ENCODE measurements at regions not wholly inside any gene's neighbourhood (a gene's known extent, or its start where the extent isn't known, plus 50 kb on each side); places are given as distances from the start of the nearest gene placed in this dataset.

- H3K4me1 ChIP-seq (ENCODE audit: control insufficient read depth in 3 of 3, insufficient read depth in 3 of 3, low read length in 3 of 3), result no peaks in the 10 kb centered on the region
- no peak overlapping the region for H3K9ac ChIP-seq (ENCODE audit: low read depth in 1 of 3, low read length in 3 of 3)
- H3K27me3 ChIP-seq (ENCODE audit: control insufficient read depth in 3 of 3, insufficient read depth in 3 of 3, low read length in 3 of 3), result peaks cover 0 to 2% (median 0%) of the 10 kb centered on the region in 3 donors
- H3K36me3 ChIP-seq (ENCODE audit: control insufficient read depth in 3 of 3, insufficient read depth in 3 of 3, low read length in 3 of 3), result no peaks in the 10 kb centered on the region
- H3K27ac ChIP-seq (ENCODE audit: low read depth, low read length), result no peak overlapping the region
- H3K4me3 ChIP-seq (ENCODE audit: low read length in 3 of 3), result no peak overlapping the region
- H3K9me3 ChIP-seq (ENCODE audit: control insufficient read depth in 3 of 3, low read length in 3 of 3), result no peaks in the 10 kb centered on the region
These were observed 182.4 kb upstream of the CCND2 start for GRCh38 chr12:4091016-4091743.

- no peaks in the 10 kb centered on the region for H3K9me3 ChIP-seq (ENCODE audit: control insufficient read depth in 3 of 3, low read length in 3 of 3)
- H3K4me3 ChIP-seq (ENCODE audit: low read length in 3 of 3), result no peak overlapping the region
- H3K9ac ChIP-seq (ENCODE audit: low read depth in 1 of 3, low read length in 3 of 3), result no peak overlapping the region
- H3K27ac ChIP-seq (ENCODE audit: low read depth, low read length), result no peak overlapping the region
- H3K36me3 ChIP-seq (ENCODE audit: control insufficient read depth in 3 of 3, insufficient read depth in 3 of 3, low read length in 3 of 3), result no peaks in the 10 kb centered on the region
- H3K4me1 ChIP-seq (ENCODE audit: control insufficient read depth in 3 of 3, insufficient read depth in 3 of 3, low read length in 3 of 3), result no peaks in the 10 kb centered on the region
- peaks cover 0 to 2% (median 0%) of the 10 kb centered on the region in 3 donors for H3K27me3 ChIP-seq (ENCODE audit: control insufficient read depth in 3 of 3, insufficient read depth in 3 of 3, low read length in 3 of 3)
These were observed 183.6 kb upstream of the CCND2 start for GRCh38 chr12:4089956-4090355.

- H3K4me1 ChIP-seq (ENCODE audit: control insufficient read depth in 3 of 3, insufficient read depth in 3 of 3, low read length in 3 of 3), result no peaks in the 10 kb centered on the region
- H3K4me3 ChIP-seq (ENCODE audit: low read length in 3 of 3), result no peak overlapping the region
- H3K36me3 ChIP-seq (ENCODE audit: control insufficient read depth in 3 of 3, insufficient read depth in 3 of 3, low read length in 3 of 3), result no peaks in the 10 kb centered on the region
- H3K27ac ChIP-seq (ENCODE audit: low read depth, low read length), result no peak overlapping the region
- no peaks in the 10 kb centered on the region for H3K9me3 ChIP-seq (ENCODE audit: control insufficient read depth in 3 of 3, low read length in 3 of 3)
- H3K27me3 ChIP-seq (ENCODE audit: control insufficient read depth in 3 of 3, insufficient read depth in 3 of 3, low read length in 3 of 3), result peaks cover 0 to 2% (median 0%) of the 10 kb centered on the region in 3 donors
- H3K9ac ChIP-seq (ENCODE audit: low read depth in 1 of 3, low read length in 3 of 3), result no peak overlapping the region
These were observed 184.4 kb upstream of the CCND2 start for GRCh38 chr12:4089121-4089606.

- Histone ChIP-seq H3K36me3 (ENCODE audit: control insufficient read depth in 3 of 3, insufficient read depth in 3 of 3, low read length in 3 of 3) (no peaks in the 10 kb centered on the region), H3K27me3 (ENCODE audit: control insufficient read depth in 3 of 3, insufficient read depth in 3 of 3, low read length in 3 of 3) (peaks cover 0 to 2% (median 0%) of the 10 kb centered on the region in 3 donors), H3K4me3 (ENCODE audit: low read length in 3 of 3) (no peak overlapping the region), H3K27ac (ENCODE audit: low read depth, low read length) (no peak overlapping the region), H3K4me1 (ENCODE audit: control insufficient read depth in 3 of 3, insufficient read depth in 3 of 3, low read length in 3 of 3) (no peaks in the 10 kb centered on the region), H3K9ac (ENCODE audit: low read depth in 1 of 3, low read length in 3 of 3) (no peak overlapping the region), H3K9me3 (ENCODE audit: control insufficient read depth in 3 of 3, low read length in 3 of 3) (no peaks in the 10 kb centered on the region)
These were observed 185.1 kb upstream of the CCND2 start for GRCh38 chr12:4088451-4088850.

GRCh38 chr12:4086481-4086880 lies 187.1 kb upstream of the CCND2 start:
- H3K9ac ChIP-seq (ENCODE audit: low read depth in 1 of 3, low read length in 3 of 3), result no peak overlapping the region
- H3K27me3 ChIP-seq (ENCODE audit: control insufficient read depth in 3 of 3, insufficient read depth in 3 of 3, low read length in 3 of 3), result peaks cover 0 to 3% (median 2%) of the 10 kb centered on the region in 3 donors
- no peaks in the 10 kb centered on the region for H3K9me3 ChIP-seq (ENCODE audit: control insufficient read depth in 3 of 3, low read length in 3 of 3)
- no peak overlapping the region for H3K27ac ChIP-seq (ENCODE audit: low read depth, low read length)
- no peaks in the 10 kb centered on the region for H3K4me1 ChIP-seq (ENCODE audit: control insufficient read depth in 3 of 3, insufficient read depth in 3 of 3, low read length in 3 of 3)
- no peak overlapping the region for H3K4me3 ChIP-seq (ENCODE audit: low read length in 3 of 3)
- H3K36me3 ChIP-seq (ENCODE audit: control insufficient read depth in 3 of 3, insufficient read depth in 3 of 3, low read length in 3 of 3), result no peaks in the 10 kb centered on the region

GRCh38 chr12:4084573-4084972 lies 189.0 kb upstream of the CCND2 start:
- H3K27ac ChIP-seq (ENCODE audit: low read depth, low read length), result no peak overlapping the region
- H3K27me3 ChIP-seq (ENCODE audit: control insufficient read depth in 3 of 3, insufficient read depth in 3 of 3, low read length in 3 of 3), result peaks cover 0 to 6% (median 0%) of the 10 kb centered on the region in 3 donors
- H3K4me1 ChIP-seq (ENCODE audit: control insufficient read depth in 3 of 3, insufficient read depth in 3 of 3, low read length in 3 of 3), result no peaks in the 10 kb centered on the region
- no peaks in the 10 kb centered on the region for H3K36me3 ChIP-seq (ENCODE audit: control insufficient read depth in 3 of 3, insufficient read depth in 3 of 3, low read length in 3 of 3)
- H3K9me3 ChIP-seq (ENCODE audit: control insufficient read depth in 3 of 3, low read length in 3 of 3), result no peaks in the 10 kb centered on the region
- no peak overlapping the region for H3K4me3 ChIP-seq (ENCODE audit: low read length in 3 of 3)
- no peak overlapping the region for H3K9ac ChIP-seq (ENCODE audit: low read depth in 1 of 3, low read length in 3 of 3)

- H3K9me3 ChIP-seq (ENCODE audit: control insufficient read depth in 3 of 3, low read length in 3 of 3), result no peaks in the 10 kb centered on the region
- H3K27ac ChIP-seq (ENCODE audit: low read depth, low read length), result no peak overlapping the region
- H3K9ac ChIP-seq (ENCODE audit: low read depth in 1 of 3, low read length in 3 of 3), result no peak overlapping the region
- H3K4me3 ChIP-seq (ENCODE audit: low read length in 3 of 3), result no peak overlapping the region
- H3K4me1 ChIP-seq (ENCODE audit: control insufficient read depth in 3 of 3, insufficient read depth in 3 of 3, low read length in 3 of 3), result no peaks in the 10 kb centered on the region
- H3K27me3 ChIP-seq (ENCODE audit: control insufficient read depth in 3 of 3, insufficient read depth in 3 of 3, low read length in 3 of 3), result peaks cover 0 to 6% (median 0%) of the 10 kb centered on the region in 3 donors
- no peaks in the 10 kb centered on the region for H3K36me3 ChIP-seq (ENCODE audit: control insufficient read depth in 3 of 3, insufficient read depth in 3 of 3, low read length in 3 of 3)
These were observed 190.7 kb upstream of the CCND2 start for GRCh38 chr12:4082809-4083403.

GRCh38 chr12:4080213-4080612 lies 193.3 kb upstream of the CCND2 start:
- Histone ChIP-seq H3K9ac (ENCODE audit: low read depth in 1 of 3, low read length in 3 of 3) (no peak overlapping the region), H3K4me1 (ENCODE audit: control insufficient read depth in 3 of 3, insufficient read depth in 3 of 3, low read length in 3 of 3) (no peaks in the 10 kb centered on the region), H3K4me3 (ENCODE audit: low read length in 3 of 3) (no peak overlapping the region), H3K9me3 (ENCODE audit: control insufficient read depth in 3 of 3, low read length in 3 of 3) (peaks cover 0 to 2% (median 0%) of the 10 kb centered on the region in 3 donors), H3K27me3 (ENCODE audit: control insufficient read depth in 3 of 3, insufficient read depth in 3 of 3, low read length in 3 of 3) (peaks cover 0 to 6% (median 0%) of the 10 kb centered on the region in 3 donors), H3K36me3 (ENCODE audit: control insufficient read depth in 3 of 3, insufficient read depth in 3 of 3, low read length in 3 of 3) (no peaks in the 10 kb centered on the region), H3K27ac (ENCODE audit: low read depth, low read length) (no peak overlapping the region)

GRCh38 chr12:4074129-4074528 lies 199.4 kb upstream of the CCND2 start:
- Histone ChIP-seq H3K4me1 (ENCODE audit: control insufficient read depth in 3 of 3, insufficient read depth in 3 of 3, low read length in 3 of 3) (no peaks in the 10 kb centered on the region), H3K9me3 (ENCODE audit: control insufficient read depth in 3 of 3, low read length in 3 of 3) (peaks cover 0 to 2% (median 0%) of the 10 kb centered on the region in 3 donors), H3K27me3 (ENCODE audit: control insufficient read depth in 3 of 3, insufficient read depth in 3 of 3, low read length in 3 of 3) (no peaks in the 10 kb centered on the region), H3K27ac (ENCODE audit: low read depth, low read length) (no peak overlapping the region), H3K4me3 (ENCODE audit: low read length in 3 of 3) (no peak overlapping the region), H3K36me3 (ENCODE audit: control insufficient read depth in 3 of 3, insufficient read depth in 3 of 3, low read length in 3 of 3) (no peaks in the 10 kb centered on the region), H3K9ac (ENCODE audit: low read depth in 1 of 3, low read length in 3 of 3) (no peak overlapping the region)

- no peaks in the 10 kb centered on the region for H3K27me3 ChIP-seq (ENCODE audit: control insufficient read depth in 3 of 3, insufficient read depth in 3 of 3, low read length in 3 of 3)
- H3K4me3 ChIP-seq (ENCODE audit: low read length in 3 of 3), result no peak overlapping the region
- H3K4me1 ChIP-seq (ENCODE audit: control insufficient read depth in 3 of 3, insufficient read depth in 3 of 3, low read length in 3 of 3), result no peaks in the 10 kb centered on the region
- no peak overlapping the region for H3K27ac ChIP-seq (ENCODE audit: low read depth, low read length)
- no peaks in the 10 kb centered on the region for H3K9me3 ChIP-seq (ENCODE audit: control insufficient read depth in 3 of 3, low read length in 3 of 3)
- no peak overlapping the region for H3K9ac ChIP-seq (ENCODE audit: low read depth in 1 of 3, low read length in 3 of 3)
- no peaks in the 10 kb centered on the region for H3K36me3 ChIP-seq (ENCODE audit: control insufficient read depth in 3 of 3, insufficient read depth in 3 of 3, low read length in 3 of 3)
These were observed 196.4 kb upstream of the PARP11 start for GRCh38 chr12:4069670-4070010.

All from skeletal muscle tissue (tissue), 3 donors.